Testis (tissue), 2 donors: ENCODE measurements at regions not wholly inside any gene's neighbourhood (a gene's known extent, or its start where the extent isn't known, plus 50 kb on each side); places are given as distances from the start of the nearest gene placed in this dataset.

ENCODE experiments used
- POLR2A ChIP-seq: fragments of 450-650 bp; IDR thresholded peaks from one replicate; pipeline ENCODE4 v1.6.1; 2017; ENCODE audit warnings: antibody characterized with exemption, mild to moderate bottlenecking, moderate library complexity
- TF ChIP-seq, protein P1 (sequence below), 3 experiments: fragments of 450-650 bp in 2 of 3; fragments of 200-600 bp in 1 of 3; sonication (generic) in 1 of 3; IDR thresholded peaks; one replicate each; pipeline ENCODE4 v1.5.1; 2016 to 2019; ENCODE audit warnings: antibody characterized with exemption in 3 of 3, mild to moderate bottlenecking in 2 of 3, moderate library complexity in 1 of 3

GRCh38 chr11:19562156-19562555 is 150.5 kb upstream of the NAV2 start:
- TF ChIP-seq, protein P1, sequence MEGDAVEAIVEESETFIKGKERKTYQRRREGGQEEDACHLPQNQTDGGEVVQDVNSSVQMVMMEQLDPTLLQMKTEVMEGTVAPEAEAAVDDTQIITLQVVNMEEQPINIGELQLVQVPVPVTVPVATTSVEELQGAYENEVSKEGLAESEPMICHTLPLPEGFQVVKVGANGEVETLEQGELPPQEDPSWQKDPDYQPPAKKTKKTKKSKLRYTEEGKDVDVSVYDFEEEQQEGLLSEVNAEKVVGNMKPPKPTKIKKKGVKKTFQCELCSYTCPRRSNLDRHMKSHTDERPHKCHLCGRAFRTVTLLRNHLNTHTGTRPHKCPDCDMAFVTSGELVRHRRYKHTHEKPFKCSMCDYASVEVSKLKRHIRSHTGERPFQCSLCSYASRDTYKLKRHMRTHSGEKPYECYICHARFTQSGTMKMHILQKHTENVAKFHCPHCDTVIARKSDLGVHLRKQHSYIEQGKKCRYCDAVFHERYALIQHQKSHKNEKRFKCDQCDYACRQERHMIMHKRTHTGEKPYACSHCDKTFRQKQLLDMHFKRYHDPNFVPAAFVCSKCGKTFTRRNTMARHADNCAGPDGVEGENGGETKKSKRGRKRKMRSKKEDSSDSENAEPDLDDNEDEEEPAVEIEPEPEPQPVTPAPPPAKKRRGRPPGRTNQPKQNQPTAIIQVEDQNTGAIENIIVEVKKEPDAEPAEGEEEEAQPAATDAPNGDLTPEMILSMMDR (IDR thresholded peaks at IDR 0.05) = no peak
- no peak for TF ChIP-seq POLR2A
